Thyroid gland (tissue), 4 donors: ENCODE measurements at regions not wholly inside any gene's neighbourhood (a gene's known extent, or its start where the extent isn't known, plus 50 kb on each side); places are given as distances from the start of the nearest gene placed in this dataset.

Experiments used
- CTCF ChIP-seq, 6 experiments: fragments of 200-600 bp in 3 of 6; fragments of 450-650 bp in 3 of 6; sonication (generic) in 3 of 6; IDR thresholded peaks; one replicate each; pipeline ENCODE4 v1.5.1; 2016 to 2019; ENCODE audit warnings: antibody characterized with exemption in 6 of 6, mild to moderate bottlenecking in 2 of 6, inconsistent platforms in 1 of 6, moderate library complexity in 1 of 6
- POLR2A ChIP-seq, 2 donors: fragments of 450-650 bp; IDR thresholded peaks; one replicate each; pipeline ENCODE4 v1.6.1; 2017; ENCODE audit warnings: antibody characterized with exemption in 2 of 2, mild to moderate bottlenecking in 2 of 2, moderate library complexity in 1 of 2

DNA sequence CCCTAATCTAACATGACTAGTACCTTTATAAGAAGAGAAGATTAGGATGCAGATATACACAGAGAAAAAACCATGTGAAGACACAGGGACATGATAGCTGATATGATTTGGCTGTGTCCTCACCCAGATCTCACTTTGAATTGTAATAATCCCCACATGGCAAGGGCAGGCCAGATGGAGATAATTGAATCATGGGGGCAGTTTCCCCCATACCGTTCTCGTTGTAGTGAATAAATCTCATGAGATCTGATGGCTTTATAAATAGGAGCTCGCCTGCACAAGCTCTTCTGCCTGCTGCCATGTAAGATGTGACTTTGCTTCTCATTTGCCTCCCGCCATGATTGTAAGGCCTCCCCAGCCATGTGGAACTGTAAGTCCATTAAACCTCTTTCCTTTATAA lies 364.3 kb downstream of the FBXW7 start:
- no peak for TF ChIP-seq CTCF (IDR thresholded peaks at IDR 0.05)
- TF ChIP-seq POLR2A (IDR thresholded peaks at IDR 0.05): no peak
